GM12864 (cell line): ENCODE measurements at regions not wholly inside any gene's neighbourhood (a gene's known extent, or its start where the extent isn't known, plus 50 kb on each side); places are given as distances from the start of the nearest gene placed in this dataset.

Experiments used
- DNase-seq: peaks from one replicate; pipeline ENCODE4 v3.0.0-alpha.2; 2011; ENCODE audit warnings: low read depth
- H3K4me3 ChIP-seq: 2 replicates; pipeline ENCODE4 v1.5.1; 2011; ENCODE audit warnings: mild to moderate bottlenecking, low read depth, low read length, control low read depth
- CTCF ChIP-seq: IDR thresholded peaks from 2 replicates; pipeline ENCODE4 v1.5.1; 2011; ENCODE audit warnings: low read depth, mild to moderate bottlenecking, moderate library complexity, low read length, control low read depth, inconsistent platforms; ENCODE audit errors: missing control alignments

DNA sequence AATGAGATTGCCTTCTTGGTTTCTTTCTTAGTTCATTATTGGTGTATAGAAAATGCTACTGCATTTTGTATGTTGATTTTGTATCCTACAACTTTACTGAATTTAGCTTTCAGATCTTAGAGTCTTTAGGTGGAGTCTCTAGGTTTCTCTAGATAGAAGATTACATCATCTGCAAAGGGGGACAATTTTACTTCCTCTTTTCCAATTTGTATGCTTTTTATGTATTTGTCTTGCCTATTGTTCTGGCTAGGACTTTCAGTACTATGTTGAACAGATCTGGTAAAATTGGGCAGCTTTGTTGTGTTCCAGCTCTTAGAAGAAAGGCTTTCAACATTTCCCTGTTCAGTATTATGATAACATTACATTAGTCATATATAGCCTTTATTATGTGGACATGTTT, 101.0 kb upstream of the SPRY2 start:
- no peak for TF ChIP-seq CTCF
- no peak for DNase-seq
- H3K4me3 ChIP-seq, result no peak overlapping the region

DNA sequence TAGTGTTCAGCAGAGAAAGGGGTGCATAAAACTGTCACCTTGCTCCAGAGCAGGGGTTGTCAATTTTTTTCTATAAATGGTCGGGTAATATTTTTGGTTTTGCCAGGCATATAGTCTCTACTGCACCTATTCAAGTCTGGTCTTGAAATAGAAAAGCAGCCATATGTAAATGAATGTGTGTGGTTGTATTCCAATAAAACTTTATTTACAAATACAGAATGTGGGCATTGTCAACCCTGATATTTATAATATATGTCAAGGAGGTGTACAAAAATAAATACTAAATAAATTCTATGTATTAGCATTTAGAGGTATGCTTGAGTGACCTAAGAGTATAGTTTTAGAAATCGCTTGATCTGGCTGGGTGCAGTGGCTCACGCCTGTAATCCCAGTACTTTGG, 97.6 kb upstream of the SPRY2 start:
- DNase-seq, result no peak
- H3K4me3 ChIP-seq, result no peak overlapping the region
- no peak for TF ChIP-seq CTCF

DNA sequence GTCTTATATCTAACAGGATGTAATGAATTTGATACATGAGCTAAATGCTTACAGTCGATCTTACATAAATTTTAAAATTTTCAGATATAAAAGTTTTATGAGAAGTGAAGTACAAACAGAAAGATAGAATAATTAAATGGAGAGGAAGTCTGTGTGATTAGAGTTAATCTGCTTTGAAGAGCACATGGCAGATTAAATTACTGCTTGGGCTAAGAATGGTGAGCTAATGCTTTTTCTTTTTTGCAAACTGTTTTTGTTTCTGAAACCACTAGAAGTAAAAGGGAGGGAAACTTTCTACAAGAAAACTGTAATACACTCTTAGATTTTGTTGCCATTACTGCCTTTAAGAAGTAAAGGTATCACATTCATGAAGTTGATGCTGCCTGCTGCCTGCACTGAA, 96.3 kb upstream of the SPRY2 start:
- TF ChIP-seq CTCF, result no peak
- H3K4me3 ChIP-seq, result no peak overlapping the region
- DNase-seq, result no peak

DNA sequence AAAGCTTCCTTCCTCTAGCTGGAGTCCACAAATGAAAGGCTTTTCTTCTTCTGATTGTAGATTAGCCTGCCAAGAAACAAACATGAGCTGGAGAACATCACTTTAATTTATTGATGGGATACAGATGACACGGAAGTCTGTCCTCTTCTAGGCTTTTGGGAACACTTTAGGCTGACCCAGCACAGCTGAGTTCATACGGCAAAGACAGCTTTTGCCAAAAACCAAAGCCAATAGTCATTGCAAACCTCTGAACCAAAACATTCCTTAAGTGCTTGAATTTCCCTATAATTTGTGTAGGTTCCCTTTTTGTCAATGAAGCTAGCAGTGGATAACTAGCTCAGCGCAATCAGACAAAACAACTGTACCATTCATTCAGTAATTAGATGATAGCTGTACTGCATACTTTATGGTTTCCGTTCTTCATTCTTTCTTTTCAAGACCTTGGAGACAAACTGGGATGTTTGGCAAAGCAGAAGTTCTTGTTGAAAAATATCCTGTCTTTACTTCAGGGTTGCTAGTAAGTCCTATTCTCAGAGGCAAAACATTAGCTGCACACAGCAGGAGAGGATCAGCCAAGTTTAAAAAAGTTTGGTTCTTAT, 95.7 kb upstream of the SPRY2 start:
- TF ChIP-seq CTCF, result no peak
- H3K4me3 ChIP-seq, result no peak overlapping the region
- no peak for DNase-seq

- TF ChIP-seq CTCF, result no peak
- H3K4me3 ChIP-seq, result no peak overlapping the region
- no peak for DNase-seq
Measured at GRCh38 chr13:80430561-80430960, 89.6 kb upstream of the SPRY2 start.

GRCh38 chr13:80428349-80429096, 87.6 kb upstream of the SPRY2 start:
- no peak overlapping the region for H3K4me3 ChIP-seq
- no peak for TF ChIP-seq CTCF
- DNase-seq, result no peak

DNA sequence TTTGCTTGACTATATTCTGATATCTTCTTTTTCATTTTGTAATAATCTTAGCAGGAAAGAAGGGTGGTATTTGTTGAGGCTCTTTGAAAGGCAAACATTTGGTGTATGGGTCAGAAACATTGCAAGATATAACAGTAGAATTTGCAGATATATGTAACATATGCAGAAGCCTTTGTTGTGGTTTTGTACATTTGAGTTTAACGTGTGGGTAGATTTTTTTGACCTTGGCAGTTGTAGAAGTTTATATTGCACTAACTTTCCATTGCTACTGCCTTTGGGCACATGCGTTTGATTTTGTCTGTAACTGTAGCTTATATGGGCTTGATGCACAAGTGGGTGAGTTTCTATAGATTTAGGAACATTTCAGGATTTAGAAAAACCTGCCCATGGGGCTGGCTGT, 78.5 kb upstream of the SPRY2 start:
- no peak for DNase-seq
- H3K4me3 ChIP-seq, result no peak overlapping the region
- no peak for TF ChIP-seq CTCF
